ENCODE measurements at regions not wholly inside any gene's neighbourhood (a gene's known extent, or its start where the extent isn't known, plus 50 kb on each side); places are given as distances from the start of the nearest gene placed in this dataset.

DNA sequence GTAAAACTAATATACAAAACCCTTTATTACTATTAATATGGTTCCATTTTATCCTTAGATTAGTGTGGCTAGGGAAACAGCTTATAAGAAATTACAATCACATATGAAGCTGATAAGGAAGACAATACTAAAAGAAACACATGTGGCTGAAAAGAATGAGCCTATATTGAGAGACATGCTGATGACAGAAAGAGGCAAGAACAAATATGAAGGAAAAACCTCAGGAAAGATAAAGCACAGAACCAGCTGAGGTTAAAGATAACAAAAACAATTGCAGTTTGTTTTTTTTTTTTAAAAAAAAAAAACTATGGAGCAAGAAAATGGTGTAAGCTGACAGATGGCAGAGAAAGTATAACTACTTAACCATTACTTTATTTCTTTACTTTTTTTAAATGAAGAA is 69.2 kb upstream of the OSBPL8 start:
- Histone ChIP-seq H3K36me3 (ENCODE audit: insufficient read depth, low read length) (no peaks in the 10 kb centered on the region), H3K4me1 (ENCODE audit: insufficient read depth, low read length) (no peaks in the 10 kb centered on the region), H3K9me3 (ENCODE audit: low read length) (no peaks in the 10 kb centered on the region), H3K27me3 (ENCODE audit: insufficient read depth, low read length, poor library complexity, severe bottlenecking) (no peaks in the 10 kb centered on the region), H3K27ac (ENCODE audit: low read depth, low read length) (no peak overlapping the region), H3K4me3 (ENCODE audit: low read length) (no peak overlapping the region)
- no peaks in the 10 kb centered on the region for H3K27me3 Mint-ChIP-seq
- H3K9me3 Mint-ChIP-seq = no peaks in the 10 kb centered on the region
- H3K36me3 Mint-ChIP-seq = no peaks in the 10 kb centered on the region
- H3K4me3 Mint-ChIP-seq = no peak overlapping the region
- CTCF ChIA-PET = no interaction called here
- DNase-seq = no peak
- POLR2A ChIA-PET = no interaction called here
- H3K27ac Mint-ChIP-seq = no peak overlapping the region
- H3K4me1 Mint-ChIP-seq = no peaks in the 10 kb centered on the region

- Mint-ChIP-seq H3K4me1 (no peaks in the 10 kb centered on the region), H3K27ac (no peak overlapping the region), H3K36me3 (no peaks in the 10 kb centered on the region), H3K4me3 (no peak overlapping the region), H3K9me3 (no peaks in the 10 kb centered on the region), H3K27me3 (no peaks in the 10 kb centered on the region)
- Histone ChIP-seq H3K36me3 (ENCODE audit: insufficient read depth, low read length) (no peaks in the 10 kb centered on the region), H3K27ac (ENCODE audit: low read depth, low read length) (no peak overlapping the region), H3K27me3 (ENCODE audit: insufficient read depth, low read length, poor library complexity, severe bottlenecking) (no peaks in the 10 kb centered on the region), H3K4me1 (ENCODE audit: insufficient read depth, low read length) (no peaks in the 10 kb centered on the region), H3K9me3 (ENCODE audit: low read length) (no peaks in the 10 kb centered on the region), H3K4me3 (ENCODE audit: low read length) (no peak overlapping the region)
- DNase-seq = no peak
- POLR2A ChIA-PET = interaction anchor here (0.6 kb wide), 1 partner anchor 911 kb away, joined by 8 read pairs; no protein-coding TSS in a partner anchor
- CTCF ChIA-PET = no interaction called here
Measured at GRCh38 chr12:76631741-76632140, 72.2 kb upstream of the OSBPL8 start.

DNA sequence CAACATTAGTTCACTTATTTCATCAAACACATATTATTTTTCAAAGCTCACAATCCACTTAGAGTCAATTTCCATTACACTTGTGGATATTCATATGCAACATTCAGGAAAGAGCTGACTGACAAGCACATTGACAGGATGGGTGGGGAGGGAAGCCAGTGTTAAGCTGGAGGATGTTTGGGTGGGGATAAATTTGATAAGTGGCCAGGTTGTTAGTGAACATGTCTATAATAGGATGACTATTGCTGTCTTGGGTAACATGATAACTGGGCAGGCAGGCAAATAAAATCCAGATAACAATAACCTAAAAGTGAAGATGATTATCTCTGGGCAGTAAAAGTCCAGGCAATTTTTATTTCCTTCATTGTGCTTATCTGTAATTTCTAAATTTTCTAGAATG is 73.8 kb upstream of the OSBPL8 start:
- POLR2A ChIA-PET = no interaction called here
- no peaks in the 10 kb centered on the region for H3K27me3 ChIP-seq (ENCODE audit: insufficient read depth, low read length, poor library complexity, severe bottlenecking)
- no peak overlapping the region for H3K27ac ChIP-seq (ENCODE audit: low read depth, low read length)
- Mint-ChIP-seq H3K27ac (no peak overlapping the region), H3K4me3 (no peak overlapping the region), H3K9me3 (no peaks in the 10 kb centered on the region), H3K36me3 (no peaks in the 10 kb centered on the region), H3K27me3 (no peaks in the 10 kb centered on the region), H3K4me1 (no peaks in the 10 kb centered on the region)
- CTCF ChIA-PET = interaction anchor here (3.2 kb wide), 1 partner anchor 157 kb away, joined by 9 read pairs; no protein-coding TSS in a partner anchor
- no peak for DNase-seq
- H3K9me3 ChIP-seq (ENCODE audit: low read length) = no peaks in the 10 kb centered on the region
- no peak overlapping the region for H3K4me3 ChIP-seq (ENCODE audit: low read length)
- H3K4me1 ChIP-seq (ENCODE audit: insufficient read depth, low read length) = no peaks in the 10 kb centered on the region
- H3K36me3 ChIP-seq (ENCODE audit: insufficient read depth, low read length) = no peaks in the 10 kb centered on the region

DNA sequence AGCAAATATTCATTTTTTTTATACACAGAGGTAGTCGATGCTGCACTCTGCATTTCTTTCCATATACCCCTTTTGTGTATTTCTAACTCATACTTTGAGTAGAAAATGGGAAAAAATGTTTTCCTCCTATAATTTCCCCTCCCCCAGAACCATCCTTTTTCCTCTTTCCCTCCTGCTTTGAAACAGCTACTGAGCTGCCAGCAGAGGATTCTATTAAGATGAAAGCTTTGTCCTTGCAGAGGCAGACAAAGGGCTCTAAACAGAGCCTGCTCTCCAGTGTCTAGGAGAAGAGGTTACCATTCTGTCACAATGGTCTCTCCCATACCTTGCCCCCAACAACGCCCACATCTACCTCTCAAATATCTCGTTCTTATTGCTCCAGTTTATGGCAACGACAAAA is 74.6 kb upstream of the OSBPL8 start:
- no peaks in the 10 kb centered on the region for H3K4me1 ChIP-seq (ENCODE audit: insufficient read depth, low read length)
- H3K4me3 ChIP-seq (ENCODE audit: low read length) = no peak overlapping the region
- Mint-ChIP-seq H3K27ac (peak overlapping the region in 1 of 8 donors; percentile 71), H3K36me3 (no peaks in the 10 kb centered on the region), H3K4me3 (no peak overlapping the region), H3K27me3 (no peaks in the 10 kb centered on the region), H3K9me3 (no peaks in the 10 kb centered on the region), H3K4me1 (no peaks in the 10 kb centered on the region)
- POLR2A ChIA-PET = no interaction called here
- no peaks in the 10 kb centered on the region for H3K9me3 ChIP-seq (ENCODE audit: low read length)
- DNase-seq = no peak
- CTCF ChIA-PET = interaction anchor here (3.2 kb wide), 1 partner anchor 157 kb away, joined by 9 read pairs; no protein-coding TSS in a partner anchor
- no peaks in the 10 kb centered on the region for H3K36me3 ChIP-seq (ENCODE audit: insufficient read depth, low read length)
- H3K27me3 ChIP-seq (ENCODE audit: insufficient read depth, low read length, poor library complexity, severe bottlenecking) = no peaks in the 10 kb centered on the region
- H3K27ac ChIP-seq (ENCODE audit: low read depth, low read length) = no peak overlapping the region

GRCh38 chr12:76636121-76636692 is 76.6 kb upstream of the OSBPL8 start:
- no peak overlapping the region for H3K4me3 ChIP-seq (ENCODE audit: low read length)
- no peaks in the 10 kb centered on the region for H3K9me3 ChIP-seq (ENCODE audit: low read length)
- DNase-seq = no peak
- no peaks in the 10 kb centered on the region for H3K4me1 ChIP-seq (ENCODE audit: insufficient read depth, low read length)
- no peaks in the 10 kb centered on the region for H3K36me3 Mint-ChIP-seq
- no peak overlapping the region for H3K27ac ChIP-seq (ENCODE audit: low read depth, low read length)
- H3K4me1 Mint-ChIP-seq = no peaks in the 10 kb centered on the region
- H3K36me3 ChIP-seq (ENCODE audit: insufficient read depth, low read length) = no peaks in the 10 kb centered on the region
- H3K27me3 ChIP-seq (ENCODE audit: insufficient read depth, low read length, poor library complexity, severe bottlenecking) = no peaks in the 10 kb centered on the region
- H3K27me3 Mint-ChIP-seq = no peaks in the 10 kb centered on the region
- no peaks in the 10 kb centered on the region for H3K9me3 Mint-ChIP-seq
- H3K4me3 Mint-ChIP-seq = no peak overlapping the region
- CTCF ChIA-PET = interaction anchor here (3.2 kb wide), 1 partner anchor 155 kb away, joined by 9 read pairs; no protein-coding TSS in a partner anchor
- POLR2A ChIA-PET = no interaction called here
- no peak overlapping the region for H3K27ac Mint-ChIP-seq

DNA sequence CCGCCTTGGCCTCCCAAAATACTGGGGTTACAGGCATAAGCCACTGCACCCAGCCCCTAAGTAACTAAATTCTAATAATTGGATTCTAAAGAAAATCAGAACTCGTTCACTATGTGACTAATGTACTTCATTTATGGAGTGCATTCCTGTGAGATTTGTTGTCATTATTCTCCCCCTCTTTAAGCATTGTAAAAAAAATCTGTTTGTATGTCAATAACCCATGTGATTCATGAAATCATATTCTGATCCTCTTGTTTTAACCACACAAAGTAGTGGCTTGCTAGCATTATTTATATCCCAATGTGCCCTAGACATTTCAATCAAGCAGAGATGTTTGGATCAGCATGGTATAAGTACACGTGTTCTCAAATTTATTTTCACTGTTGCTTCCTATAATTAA is 78.2 kb upstream of the OSBPL8 start:
- Mint-ChIP-seq H3K4me3 (no peak overlapping the region), H3K4me1 (no peaks in the 10 kb centered on the region), H3K27ac (no peak overlapping the region), H3K27me3 (peaks cover 0 to under 1% of the 10 kb centered on the region in 2 donors), H3K36me3 (no peaks in the 10 kb centered on the region), H3K9me3 (no peaks in the 10 kb centered on the region)
- CTCF ChIA-PET = interaction anchor here (0.7 kb wide), 1 partner anchor 13 kb away, joined by 3 read pairs; no protein-coding TSS in a partner anchor
- H3K4me1 ChIP-seq (ENCODE audit: insufficient read depth, low read length) = no peaks in the 10 kb centered on the region
- no peak for DNase-seq
- no peaks in the 10 kb centered on the region for H3K9me3 ChIP-seq (ENCODE audit: low read length)
- no peak overlapping the region for H3K4me3 ChIP-seq (ENCODE audit: low read length)
- no peak overlapping the region for H3K27ac ChIP-seq (ENCODE audit: low read depth, low read length)
- H3K27me3 ChIP-seq (ENCODE audit: insufficient read depth, low read length, poor library complexity, severe bottlenecking) = no peaks in the 10 kb centered on the region
- POLR2A ChIA-PET = no interaction called here
- no peaks in the 10 kb centered on the region for H3K36me3 ChIP-seq (ENCODE audit: insufficient read depth, low read length)

- Mint-ChIP-seq H3K27me3 (peaks cover 0 to 4% of the 10 kb centered on the region in 2 donors), H3K9me3 (no peaks in the 10 kb centered on the region), H3K36me3 (no peaks in the 10 kb centered on the region), H3K27ac (no peak overlapping the region), H3K4me1 (no peaks in the 10 kb centered on the region), H3K4me3 (no peak overlapping the region)
- ChIA-PET POLR2A (no interaction called here), CTCF (no interaction called here)
- Histone ChIP-seq H3K27ac (ENCODE audit: low read depth, low read length) (no peak overlapping the region), H3K36me3 (ENCODE audit: insufficient read depth, low read length) (no peaks in the 10 kb centered on the region), H3K4me3 (ENCODE audit: low read length) (no peak overlapping the region), H3K27me3 (ENCODE audit: insufficient read depth, low read length, poor library complexity, severe bottlenecking) (no peaks in the 10 kb centered on the region), H3K9me3 (ENCODE audit: low read length) (no peaks in the 10 kb centered on the region), H3K4me1 (ENCODE audit: insufficient read depth, low read length) (no peaks in the 10 kb centered on the region)
- no peak for DNase-seq
Measured at GRCh38 chr12:76639646-76640045, 80.1 kb upstream of the OSBPL8 start.

DNA sequence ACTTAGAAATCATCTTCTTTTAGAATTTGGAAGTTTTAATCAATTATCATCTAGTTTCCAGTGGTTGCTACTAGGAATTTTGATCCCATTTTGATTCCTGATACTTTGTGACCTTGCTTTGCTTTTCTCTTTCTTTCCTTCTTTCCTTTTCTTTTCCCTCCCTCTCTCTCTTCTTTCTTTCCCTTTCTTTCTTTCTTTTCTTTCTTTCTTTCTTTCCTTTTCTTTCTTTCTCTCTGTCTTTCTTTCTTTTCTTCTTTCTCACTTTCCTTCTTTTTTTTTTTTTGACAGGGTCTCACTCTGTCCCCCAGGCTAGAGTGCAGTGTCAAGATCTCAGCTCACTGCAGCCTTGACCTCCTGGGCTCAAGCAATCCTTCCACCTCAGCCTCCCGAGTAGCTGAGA is 81.5 kb upstream of the OSBPL8 start:
- Histone ChIP-seq H3K4me3 (ENCODE audit: low read length) (no peak overlapping the region), H3K4me1 (ENCODE audit: insufficient read depth, low read length) (no peaks in the 10 kb centered on the region), H3K36me3 (ENCODE audit: insufficient read depth, low read length) (no peaks in the 10 kb centered on the region), H3K27me3 (ENCODE audit: insufficient read depth, low read length, poor library complexity, severe bottlenecking) (no peaks in the 10 kb centered on the region), H3K27ac (ENCODE audit: low read depth, low read length) (no peak overlapping the region), H3K9me3 (ENCODE audit: low read length) (no peaks in the 10 kb centered on the region)
- Mint-ChIP-seq H3K4me3 (no peak overlapping the region), H3K9me3 (no peaks in the 10 kb centered on the region), H3K27ac (no peak overlapping the region), H3K36me3 (no peaks in the 10 kb centered on the region), H3K4me1 (no peaks in the 10 kb centered on the region), H3K27me3 (peaks cover 0 to 5% of the 10 kb centered on the region in 2 donors)
- CTCF ChIA-PET = no interaction called here
- DNase-seq = no peak
- POLR2A ChIA-PET = no interaction called here

GRCh38 chr12:76641961-76642360 is 82.4 kb upstream of the OSBPL8 start:
- H3K4me1 ChIP-seq (ENCODE audit: insufficient read depth, low read length) = no peaks in the 10 kb centered on the region
- CTCF ChIA-PET = no interaction called here
- H3K4me3 ChIP-seq (ENCODE audit: low read length) = no peak overlapping the region
- POLR2A ChIA-PET = no interaction called here
- Mint-ChIP-seq H3K27ac (no peak overlapping the region), H3K4me3 (no peak overlapping the region), H3K27me3 (peaks cover 0 to 6% of the 10 kb centered on the region in 2 donors), H3K9me3 (no peaks in the 10 kb centered on the region), H3K36me3 (no peaks in the 10 kb centered on the region), H3K4me1 (no peaks in the 10 kb centered on the region)
- H3K9me3 ChIP-seq (ENCODE audit: low read length) = no peaks in the 10 kb centered on the region
- no peaks in the 10 kb centered on the region for H3K27me3 ChIP-seq (ENCODE audit: insufficient read depth, low read length, poor library complexity, severe bottlenecking)
- no peak for DNase-seq
- no peak overlapping the region for H3K27ac ChIP-seq (ENCODE audit: low read depth, low read length)
- no peaks in the 10 kb centered on the region for H3K36me3 ChIP-seq (ENCODE audit: insufficient read depth, low read length)

All from CD8-positive, alpha-beta memory T cell (primary cell).